Heart left ventricle (tissue), 16 donors: ENCODE measurements at regions not wholly inside any gene's neighbourhood (a gene's known extent, or its start where the extent isn't known, plus 50 kb on each side); places are given as distances from the start of the nearest gene placed in this dataset.

Experiments used
- ATAC-seq, 4 donors: fragments of 200-7000 bp; cut with Tn5 transposase; one replicate each; pipeline ENCODE4 v1.9.1; 2020 to 2022; ENCODE audit warnings: moderate library complexity in 4 of 4, mild to moderate bottlenecking in 3 of 4, moderate number of reproducible peaks in 1 of 4
- DNase-seq, 5 donors: peaks; one replicate each; pipeline ENCODE4 v3.0.0-alpha.2; 2020
- H3K27ac ChIP-seq, 12 donors: fragments of 200-600 bp; sonication (generic) in 4 of 12; one replicate each; pipeline versions ENCODE4 v1.5.0 to v1.8.0; 2016 to 2022; ENCODE audit warnings: mild to moderate bottlenecking in 2 of 12
- H3K27me3 ChIP-seq, 9 donors: fragments of 200-600 bp; sonication (generic) in 2 of 9; one replicate each; pipeline versions ENCODE4 v1.5.1 to v1.8.0; 2016 to 2022; ENCODE audit warnings: mild to moderate bottlenecking in 3 of 9
- H3K36me3 ChIP-seq, 9 donors: fragments of 200-600 bp; sonication (generic) in 2 of 9; one replicate each; pipeline versions ENCODE4 v1.5.0 to v1.8.0; 2018 to 2022; ENCODE audit warnings: mild to moderate bottlenecking in 2 of 9
- H3K4me1 ChIP-seq, 12 donors: fragments of 200-600 bp; sonication (generic) in 4 of 12; one replicate each; pipeline versions ENCODE4 v1.5.0 to v1.8.0; 2016 to 2022; ENCODE audit warnings: mild to moderate bottlenecking in 3 of 12
- H3K4me3 ChIP-seq, 12 donors: fragments of 200-600 bp; sonication (generic) in 4 of 12; one replicate each; pipeline versions ENCODE4 v1.5.0 to v1.8.0; 2017 to 2022; ENCODE audit warnings: mild to moderate bottlenecking in 9 of 12, moderate library complexity in 4 of 12
- H3K9me3 ChIP-seq, 12 donors: fragments of 200-600 bp; sonication (generic) in 4 of 12; one replicate each; pipeline versions ENCODE4 v1.5.0 to v1.8.0; 2016 to 2022; ENCODE audit warnings: mild to moderate bottlenecking in 1 of 12
- CTCF ChIP-seq, 12 donors: fragments of 200-600 bp; sonication (generic) in 4 of 12; IDR thresholded peaks; one replicate each; pipeline versions ENCODE4 v1.5.0 to v1.8.0; 2018 to 2022; ENCODE audit warnings: antibody characterized with exemption in 12 of 12, mild to moderate bottlenecking in 5 of 12
- POLR2A ChIP-seq, 2 donors: fragments of 450-650 bp; IDR thresholded peaks; one replicate each; pipeline ENCODE4 v1.6.1; 2017; ENCODE audit warnings: antibody characterized with exemption in 2 of 2, mild to moderate bottlenecking in 2 of 2, moderate library complexity in 2 of 2
- WGBS, 4 donors: extraction: QIAGEN DNeasy Blood & Tissue Kit in 2 of 4; methylation state at CpG; one replicate each; pipeline versions ENCODE4 v1.1.5 to v1.1.7; 2013 to 2018; 5-methylcytosine and 5-hydroxymethylcytosine counted together
- intact Hi-C, 10 donors: fragments of 100-400 bp; cut with DNase I; formaldehyde crosslinking; loops; one replicate each; pipeline versions ENCODE4 v1.11.1 to v1.14.2; 2022
- donor health status: ischemic (EF 13 %, LVEDD 7.1; RV severe dilation, severe dysfunction).
- donor health status: healthy with polysubstance abuse.
- donor health status: DM: no; HTN: yes; CAD: no.
- donor health status: DM: no; HTN: no; CAD: no.
- donor health status: ischemic (EF 25% LVEDD 6.9; RV normal size, moderate dysfunction).
- donor health status: ischemic (EF 25% LVEDD 5.7; RV mildly dilated, moderate dysfunction).
- donor health status: healthy.
- donor health status: DM: yes; HTN: yes; CAD: no.
- donor health status: ischemic (EF 35%, LVEDD 5.7; RV mildly dilated, moderate dysfunction).
- donor health status: nonischemic (EF 11% LVEDD 7.7; RV severe dilation, severe dysfunction).
- donor health status: DM: yes; HTN: yes; CAD: no.
- donor health status: PGD.
- donor health status: ischemic (EF 29% LVEDD 5.4; RV normal size, mild dysfunction).
- donor health status: nonischemic (EF 23%, LVEDD 6.1; RV moderate dilation, normal function).

- no peak for ATAC-seq
- intact Hi-C loops = no loop called here
- WGBS, 4 donors = 48 to 59% (median 53%) methylated on average over 4 of the region's 4 CpGs
- H3K36me3 ChIP-seq = no peaks in the 10 kb centered on the region
- TF ChIP-seq POLR2A (IDR thresholded peaks at IDR 0.05) (no peak), CTCF (IDR thresholded peaks at IDR 0.05) (no peak)
- no peak overlapping the region for H3K4me3 ChIP-seq
- no peak overlapping the region for H3K27ac ChIP-seq
- no peaks in the 10 kb centered on the region for H3K4me1 ChIP-seq
- no peaks in the 10 kb centered on the region for H3K27me3 ChIP-seq
- no peak for DNase-seq
- H3K9me3 ChIP-seq = peaks cover 0 to 3% (median 0%) of the 10 kb centered on the region in 12 donors
Measured at GRCh38 chr9:26061948-26062575, 383.8 kb upstream of the TUSC1 start.

- Histone ChIP-seq H3K36me3 (no peaks in the 10 kb centered on the region), H3K9me3 (peaks cover 0 to 3% (median 0%) of the 10 kb centered on the region in 12 donors), H3K27ac (no peak overlapping the region), H3K4me1 (no peaks in the 10 kb centered on the region), H3K4me3 (no peak overlapping the region), H3K27me3 (no peaks in the 10 kb centered on the region)
- ATAC-seq (no peak), DNase-seq (no peak)
- TF ChIP-seq POLR2A (IDR thresholded peaks at IDR 0.05) (no peak), CTCF (IDR thresholded peaks at IDR 0.05) (no peak)
- 20 to 39% (median 28%) methylated on average over 1 of the region's 1 CpG for WGBS, 4 donors
- intact Hi-C loops = loop anchor here in 1 of 10 donors (10.0 kb wide), 2 partner anchors 46 to 64 kb away; no protein-coding TSS in a partner anchor
Measured at GRCh38 chr9:26058111-26058895, 380.1 kb upstream of the TUSC1 start.

GRCh38 chr9:26057050-26057449, 378.8 kb upstream of the TUSC1 start:
- Histone ChIP-seq H3K27ac (no peak overlapping the region), H3K36me3 (no peaks in the 10 kb centered on the region), H3K4me3 (no peak overlapping the region), H3K9me3 (peaks cover 0 to 3% (median 0%) of the 10 kb centered on the region in 12 donors), H3K27me3 (no peaks in the 10 kb centered on the region), H3K4me1 (no peaks in the 10 kb centered on the region)
- ATAC-seq = no peak
- DNase-seq = no peak
- TF ChIP-seq CTCF (IDR thresholded peaks at IDR 0.05) = no peak
- TF ChIP-seq POLR2A (IDR thresholded peaks at IDR 0.05) = no peak
- intact Hi-C loops = loop anchor here in 1 of 10 donors (10.0 kb wide), 2 partner anchors 48 to 62 kb away; no protein-coding TSS in a partner anchor
- WGBS, 4 donors = 80 to 85% (median 84%) methylated on average over 3 of the region's 3 CpGs
